HG03095 (cell line): ENCODE measurements at regions not wholly inside any gene's neighbourhood (a gene's known extent, or its start where the extent isn't known, plus 50 kb on each side); places are given as distances from the start of the nearest gene placed in this dataset.
"Not testable (repeated sequence)": the region's sequence is repeated elsewhere in the genome, so short reads cannot be mapped to it uniquely, and the experiment has no call there.

Source experiments
- ATAC-seq: cut with Tn5 transposase; IDR thresholded peaks from one replicate; pipeline ENCODE4 v1.9.1; 2021; ENCODE audit warnings: moderate library complexity; ENCODE audit not compliant: unreplicated experiment

DNA sequence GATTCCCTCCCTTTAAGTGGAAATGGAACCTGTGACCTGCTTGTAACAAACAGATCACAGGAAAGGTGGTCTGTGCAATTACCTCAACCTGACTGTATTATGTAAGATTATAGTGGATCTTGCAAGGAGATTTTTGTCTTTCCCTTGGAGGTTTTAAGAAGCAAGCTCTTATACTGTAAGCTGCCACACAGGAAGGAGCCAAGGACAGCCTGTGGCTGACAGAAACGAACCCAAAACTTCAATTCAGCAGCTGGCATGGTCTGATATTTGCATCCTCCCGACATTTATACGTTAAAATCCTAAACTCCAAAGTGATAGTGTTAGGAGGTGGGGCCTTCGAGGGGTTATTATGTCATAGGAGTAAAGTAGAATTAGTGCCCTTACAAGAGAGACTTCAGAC is 711.8 kb upstream of the CTNND2 start:
- no peak for ATAC-seq

DNA sequence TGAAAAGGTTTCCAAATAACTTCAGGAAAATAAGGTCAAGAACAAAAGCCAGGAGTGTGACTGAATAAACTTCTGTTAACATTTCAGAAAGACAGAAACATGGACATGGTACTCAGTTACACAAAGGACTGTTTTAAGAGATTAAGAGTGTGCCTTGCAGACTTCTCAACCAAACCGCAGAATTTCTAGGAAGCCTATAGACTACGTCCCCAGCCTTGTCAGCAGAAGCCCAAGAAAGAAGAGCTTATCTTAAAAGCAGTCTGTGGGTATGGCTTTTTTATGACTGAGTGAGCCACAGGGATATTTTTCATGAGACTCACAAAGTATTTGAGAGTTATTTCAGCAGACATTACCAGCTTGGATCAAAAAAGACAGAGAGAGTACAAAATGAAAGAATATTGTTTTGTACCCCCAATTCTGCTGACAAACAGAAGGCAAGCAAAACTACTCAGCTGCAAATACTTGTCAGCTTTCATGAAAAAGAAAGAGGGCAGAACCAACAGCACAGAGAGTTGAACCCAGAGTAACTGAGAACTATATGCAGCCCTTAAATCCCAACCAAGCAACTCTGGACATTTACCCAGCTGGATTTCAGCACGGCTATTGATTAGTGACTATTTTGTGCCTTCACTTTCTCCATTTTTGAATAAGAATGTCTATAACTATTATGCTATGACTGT is 711.0 kb upstream of the CTNND2 start:
- no peak for ATAC-seq

DNA sequence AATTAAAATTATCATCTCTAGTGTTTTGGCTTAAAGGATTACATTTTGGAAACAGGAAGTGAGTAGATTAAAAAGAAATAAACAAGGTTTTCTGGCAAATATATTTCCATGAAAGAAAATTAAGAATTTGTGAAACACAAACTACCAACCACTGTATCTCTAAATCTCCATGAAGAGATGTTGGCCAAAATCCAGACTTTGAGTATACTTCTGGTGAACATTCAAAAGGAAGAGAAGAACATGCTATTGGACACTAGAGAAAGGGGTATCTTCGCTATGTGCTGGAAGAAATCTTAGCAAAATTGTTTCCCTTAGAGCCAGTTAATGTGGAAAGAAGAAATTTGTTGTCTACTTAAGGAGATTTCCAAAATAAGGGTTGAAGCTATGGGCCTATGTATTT is 710.4 kb upstream of the CTNND2 start:
- no peak for ATAC-seq

DNA sequence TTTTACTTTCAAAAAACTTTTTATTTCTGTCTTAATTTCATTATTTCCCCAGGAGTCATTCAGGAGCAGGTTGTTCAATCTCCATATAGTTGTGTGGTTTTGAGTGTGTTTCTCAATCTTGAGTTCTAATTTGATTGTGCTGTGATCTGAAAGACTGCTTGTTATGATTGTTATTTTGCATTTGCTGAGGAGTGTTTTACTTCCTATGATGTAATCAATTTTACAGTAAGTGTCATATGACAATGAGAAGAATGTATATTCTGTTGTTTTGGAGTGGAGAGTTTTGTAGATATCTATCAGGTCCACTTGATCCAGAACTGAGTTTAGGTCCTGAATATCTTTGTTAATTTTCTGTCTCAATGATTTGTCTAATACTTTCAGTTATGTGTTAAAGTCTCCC is 706.9 kb upstream of the CTNND2 start:
- ATAC-seq = no peak

DNA sequence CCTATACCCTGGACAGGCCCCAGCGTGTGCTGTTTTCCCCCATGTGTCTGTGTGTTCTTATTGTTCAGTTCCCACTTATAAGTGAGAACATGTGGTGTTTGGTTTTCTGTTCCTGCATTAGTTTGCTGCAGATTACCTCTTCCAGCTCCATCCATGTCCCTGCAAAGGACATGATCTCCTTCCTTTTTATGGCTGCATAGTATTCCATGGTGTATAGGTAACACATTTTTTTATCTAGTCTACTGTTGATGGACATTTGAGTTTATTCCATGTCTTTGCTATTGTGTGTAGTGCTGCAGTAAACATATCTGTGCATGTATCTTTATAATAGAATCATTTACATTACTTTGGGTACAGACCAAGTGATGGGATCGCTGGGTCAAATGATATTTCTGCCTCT is 703.6 kb upstream of the CTNND2 start:
- ATAC-seq = not testable (repeated sequence)

DNA sequence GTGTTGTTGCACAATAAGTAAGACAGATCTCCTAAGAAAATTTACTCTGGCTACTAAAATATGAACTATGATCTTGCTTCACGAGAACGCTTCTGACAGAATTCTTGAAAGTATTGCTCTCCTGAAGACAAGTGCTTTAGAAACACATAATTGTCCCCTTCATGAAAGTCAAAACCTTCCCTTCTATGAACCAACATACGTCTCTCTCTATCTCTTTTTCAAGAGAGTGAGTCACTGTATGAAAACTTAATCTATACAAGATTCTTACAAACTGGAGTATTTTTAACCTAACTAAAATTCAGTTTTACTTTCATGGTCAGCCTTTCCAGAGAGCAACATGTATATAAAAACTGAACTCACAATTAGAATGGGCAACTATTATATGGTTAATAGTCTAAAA is 688.0 kb upstream of the CTNND2 start:
- no peak for ATAC-seq

DNA sequence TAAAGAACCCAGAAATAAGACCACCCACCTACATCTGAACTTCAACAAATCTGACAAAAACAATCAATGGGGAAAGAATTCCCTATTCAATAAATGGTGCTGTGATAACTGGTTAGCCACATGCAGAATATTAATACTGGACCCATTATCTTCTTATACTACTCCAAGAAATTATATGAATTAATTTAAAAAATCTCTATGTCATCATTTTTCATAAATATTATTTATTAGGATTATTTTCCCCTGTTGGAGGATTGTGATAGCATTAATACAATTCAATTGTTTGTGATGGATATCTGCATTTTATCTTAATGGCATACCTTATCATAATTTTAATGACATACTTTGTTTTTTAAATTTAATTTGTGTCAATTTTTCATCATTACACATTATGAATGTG is 682.2 kb upstream of the CTNND2 start:
- no peak for ATAC-seq

DNA sequence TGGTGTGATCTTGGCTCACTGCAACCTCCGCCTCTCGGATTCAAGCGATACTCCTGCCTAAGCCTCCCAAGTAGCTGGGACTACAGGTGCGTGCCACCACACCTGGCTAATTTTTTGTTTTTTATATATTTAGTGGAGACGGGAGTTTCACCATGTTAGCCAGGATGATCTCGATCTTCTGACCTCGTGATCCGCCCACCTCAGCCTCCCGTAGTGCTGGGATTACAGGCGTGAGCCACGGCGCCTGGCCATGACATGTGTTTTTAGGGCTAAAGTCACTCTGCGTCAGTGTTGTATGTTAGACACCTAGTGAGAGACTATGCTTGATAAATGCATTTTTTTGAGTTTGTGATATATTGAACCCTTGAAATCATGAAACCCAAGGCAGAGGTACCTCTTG is 674.6 kb upstream of the CTNND2 start:
- not testable (repeated sequence) for ATAC-seq

DNA sequence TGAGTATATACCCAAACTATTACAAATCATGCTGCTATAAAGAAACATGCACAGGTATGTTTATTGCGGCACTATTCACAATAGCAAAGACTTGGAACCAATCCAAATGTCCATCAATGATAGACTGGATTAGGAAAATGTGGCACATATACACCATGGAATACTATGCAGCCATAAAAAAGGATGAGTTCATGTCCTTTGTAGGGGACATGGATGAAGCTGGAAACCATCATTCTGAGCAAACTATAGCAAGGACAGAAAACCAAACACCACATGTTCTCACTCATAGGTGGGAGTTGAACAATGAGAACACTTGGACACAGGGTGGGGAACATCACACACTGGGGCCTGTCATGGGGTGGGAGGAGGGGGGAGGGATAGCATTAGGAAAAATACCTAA is 672.7 kb upstream of the CTNND2 start:
- ATAC-seq = not testable (repeated sequence)

DNA sequence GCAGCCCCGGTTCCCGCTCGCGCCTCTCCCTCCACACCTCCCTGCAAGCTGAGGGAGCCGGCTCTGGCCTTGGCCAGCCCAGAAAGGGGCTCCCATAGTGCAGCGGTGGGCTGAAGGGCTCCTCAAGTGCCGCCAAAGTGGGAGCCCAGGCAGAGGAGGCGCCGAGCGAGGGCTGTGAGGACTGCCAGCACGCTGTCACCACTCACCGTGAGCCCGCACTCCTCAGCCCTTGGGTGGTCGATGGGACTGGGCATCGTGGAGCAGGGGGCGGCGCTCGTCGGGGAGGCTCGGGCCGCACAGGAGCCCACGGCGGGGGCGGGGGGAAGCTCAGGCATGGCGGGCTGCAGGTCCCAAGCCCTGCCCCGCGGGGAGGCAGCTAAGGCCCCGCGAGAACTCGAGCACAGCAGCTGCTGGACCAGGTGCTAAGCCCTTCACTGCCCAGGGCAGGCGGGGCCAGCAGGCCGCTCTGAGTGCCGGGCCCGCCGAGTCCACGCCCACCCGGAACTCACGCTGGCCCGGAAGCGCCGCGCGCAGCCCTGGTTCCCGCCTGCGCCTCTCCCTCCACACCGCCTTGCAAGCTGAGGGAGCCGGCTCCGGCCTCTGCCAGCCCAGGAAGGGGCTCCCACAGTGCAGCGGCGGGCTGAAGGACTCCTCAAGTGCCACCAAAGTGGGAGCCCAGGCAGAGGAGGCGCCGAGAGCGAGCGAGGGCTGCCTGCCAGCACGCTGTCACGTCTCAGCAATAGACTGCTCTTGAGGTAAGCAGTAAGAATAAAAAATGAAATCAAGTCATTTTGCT is 670.2 kb upstream of the CTNND2 start:
- not testable (repeated sequence) for ATAC-seq

DNA sequence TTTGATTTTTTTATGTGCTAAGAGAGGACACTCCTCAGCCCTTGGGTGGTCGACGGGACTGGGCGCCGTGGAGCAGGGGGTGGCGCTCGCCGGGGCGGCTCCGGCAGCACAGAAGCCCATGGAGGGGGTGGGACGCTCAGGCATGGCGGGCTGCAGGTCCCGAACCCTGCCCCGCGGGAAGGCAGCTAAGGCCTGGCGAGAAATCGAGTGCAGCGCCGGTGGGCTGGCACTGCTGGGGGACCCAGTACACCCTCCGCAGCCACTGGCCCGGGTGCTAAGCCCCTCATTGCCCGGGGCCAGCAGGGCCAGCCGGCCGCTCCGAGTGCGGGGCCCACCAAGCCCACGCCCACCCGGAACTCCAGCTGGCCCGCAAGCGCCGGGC is 669.7 kb upstream of the CTNND2 start:
- not testable (repeated sequence) for ATAC-seq

DNA sequence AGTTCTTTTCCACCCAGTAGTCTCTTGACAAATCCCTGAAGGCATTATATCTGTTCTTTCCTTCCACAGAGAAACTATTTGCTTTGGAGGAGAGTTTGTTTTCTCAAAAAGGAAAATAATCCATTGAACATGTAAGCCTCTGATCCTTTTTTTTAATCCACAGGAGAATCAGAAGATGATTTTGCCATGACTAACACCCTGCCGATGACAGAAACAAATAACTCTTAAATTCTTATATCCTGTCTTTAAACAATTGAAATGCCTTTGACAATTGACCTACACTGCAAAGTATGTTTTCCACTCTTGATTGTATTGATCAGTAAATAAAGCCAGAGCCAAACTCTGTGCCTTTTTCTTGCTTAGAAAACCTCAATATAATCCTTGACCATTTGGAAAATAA is 666.4 kb upstream of the CTNND2 start:
- no peak for ATAC-seq

DNA sequence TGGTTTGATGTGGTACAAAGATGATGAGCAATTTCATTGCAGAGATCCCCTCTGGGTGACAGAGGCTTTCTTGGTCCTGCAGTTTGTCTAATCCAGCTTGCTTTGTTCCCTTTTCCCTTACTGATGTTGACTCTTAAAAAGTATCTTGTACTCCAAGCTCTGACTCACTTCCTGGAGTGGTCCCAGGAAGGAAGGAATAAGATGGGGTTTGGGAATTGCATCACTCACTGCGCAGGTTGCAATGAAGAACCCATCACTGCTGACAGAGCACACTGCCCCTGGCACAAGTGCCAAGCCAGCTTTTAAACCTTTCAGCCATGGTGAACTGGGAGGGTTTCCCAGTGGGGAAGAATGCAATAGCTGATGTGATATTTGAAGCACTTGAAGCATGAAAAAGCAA is 662.2 kb upstream of the CTNND2 start:
- ATAC-seq = no peak

DNA sequence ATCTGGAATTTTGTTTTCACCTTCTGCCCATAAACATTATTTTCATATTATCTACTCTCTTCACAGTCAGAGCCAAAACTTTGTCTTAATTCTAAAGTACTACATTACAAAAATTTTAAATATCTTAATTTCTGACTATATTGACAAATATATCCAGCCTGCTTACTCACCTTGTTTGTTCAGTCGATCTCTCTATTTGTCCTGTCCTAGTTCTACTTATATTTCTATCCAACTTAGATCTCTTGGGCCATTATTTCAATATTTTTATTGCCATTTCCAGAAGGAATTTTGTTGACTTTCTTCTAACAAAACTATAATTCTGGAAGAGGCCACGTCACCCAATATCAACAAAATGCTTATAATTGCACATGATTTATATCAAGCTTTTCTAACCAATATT is 652.8 kb upstream of the CTNND2 start:
- ATAC-seq = no peak

DNA sequence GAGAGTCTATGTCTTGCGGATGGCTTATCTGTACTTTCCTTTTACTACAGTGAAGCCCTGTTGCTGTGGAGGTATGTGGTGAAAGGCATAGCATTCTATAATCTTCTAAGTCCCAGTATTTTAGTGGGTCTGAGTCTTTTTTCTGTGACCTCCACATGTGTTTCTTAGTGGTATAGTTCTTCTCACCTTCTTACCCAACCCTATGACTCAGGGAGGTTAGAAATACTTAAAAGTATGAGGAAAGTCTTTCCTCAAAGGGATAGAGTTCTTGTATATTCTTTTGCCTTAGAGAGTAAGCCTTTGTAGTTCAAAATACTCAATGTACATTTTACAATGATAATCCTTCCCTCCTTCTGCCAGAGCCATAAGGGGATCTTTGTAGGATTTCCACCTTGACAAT is 621.9 kb upstream of the CTNND2 start:
- ATAC-seq = no peak

DNA sequence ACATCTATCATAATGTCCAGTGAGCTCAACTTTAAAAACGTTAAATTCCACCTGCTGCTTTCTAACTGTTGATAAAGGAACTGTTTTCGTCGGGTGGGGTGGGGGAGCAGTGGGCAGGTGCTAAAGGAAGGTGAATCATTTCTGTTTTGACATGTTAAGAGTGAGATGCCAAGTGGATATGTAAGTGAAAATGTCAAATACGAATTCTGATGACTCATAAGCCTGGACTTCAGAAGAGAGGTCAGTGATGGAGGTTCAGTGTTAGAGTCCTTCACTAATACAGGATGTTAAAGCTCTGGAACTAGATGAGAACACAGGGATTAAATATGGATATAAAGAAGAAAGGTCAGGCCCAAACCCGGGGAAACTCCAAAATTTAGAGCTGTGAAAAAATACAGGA is 617.9 kb upstream of the CTNND2 start:
- ATAC-seq = no peak

DNA sequence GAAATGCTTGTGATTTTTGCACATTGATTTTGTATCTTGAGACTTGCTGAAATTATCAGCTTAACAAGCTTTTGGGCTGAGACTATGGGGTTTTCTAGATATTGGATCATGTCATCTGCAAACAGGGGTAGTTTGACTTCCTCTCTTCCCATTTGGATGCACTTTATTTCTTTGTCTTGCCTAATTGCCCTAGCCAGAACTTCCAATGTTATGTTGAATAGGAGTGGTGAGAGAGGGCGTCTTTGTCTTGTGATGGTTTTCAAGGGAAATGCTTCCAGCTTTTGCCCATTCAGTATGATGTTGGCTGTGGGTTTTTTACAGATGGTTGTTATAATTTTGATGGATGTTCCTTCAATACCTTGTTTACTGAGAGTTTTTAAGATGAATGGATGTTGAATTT is 600.7 kb upstream of the CTNND2 start:
- ATAC-seq = not testable (repeated sequence)

DNA sequence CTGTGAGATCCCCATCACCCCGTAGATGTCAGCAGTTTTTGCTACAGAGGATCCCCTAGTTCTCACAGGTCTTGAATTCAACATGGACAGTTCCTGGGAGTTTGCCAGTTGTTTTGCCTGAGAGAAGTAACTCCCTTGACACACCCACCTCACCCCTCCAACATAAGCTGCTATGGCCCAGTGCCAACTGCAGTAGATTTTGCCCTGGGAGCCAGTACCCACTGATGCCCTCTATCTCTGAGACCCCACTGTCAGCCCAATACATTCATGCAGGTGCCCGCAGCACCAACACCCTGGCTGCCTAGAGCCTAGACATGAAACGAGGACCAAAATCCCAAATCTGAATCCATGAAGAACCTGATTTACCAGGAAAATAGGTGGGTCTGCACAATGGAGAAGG is 583.9 kb upstream of the CTNND2 start:
- ATAC-seq = no peak

DNA sequence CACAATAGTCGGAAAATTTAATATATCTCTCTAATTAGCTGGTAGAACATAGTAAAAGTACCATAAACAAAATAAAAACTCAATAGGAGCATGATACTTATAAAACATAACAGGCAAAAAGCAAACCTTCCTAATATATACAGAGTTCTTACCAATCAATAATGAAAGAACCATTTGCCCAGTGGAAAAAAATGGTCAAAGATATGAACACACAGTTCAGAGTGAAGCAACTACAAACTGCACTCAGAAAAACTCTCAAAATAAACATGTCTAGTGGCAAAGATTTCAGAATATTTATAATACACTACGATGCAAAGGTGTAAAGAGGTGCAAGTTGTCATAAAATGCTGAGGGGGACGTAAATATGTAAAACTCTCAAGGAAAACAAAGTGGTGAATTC is 576.2 kb upstream of the CTNND2 start:
- ATAC-seq = no peak

DNA sequence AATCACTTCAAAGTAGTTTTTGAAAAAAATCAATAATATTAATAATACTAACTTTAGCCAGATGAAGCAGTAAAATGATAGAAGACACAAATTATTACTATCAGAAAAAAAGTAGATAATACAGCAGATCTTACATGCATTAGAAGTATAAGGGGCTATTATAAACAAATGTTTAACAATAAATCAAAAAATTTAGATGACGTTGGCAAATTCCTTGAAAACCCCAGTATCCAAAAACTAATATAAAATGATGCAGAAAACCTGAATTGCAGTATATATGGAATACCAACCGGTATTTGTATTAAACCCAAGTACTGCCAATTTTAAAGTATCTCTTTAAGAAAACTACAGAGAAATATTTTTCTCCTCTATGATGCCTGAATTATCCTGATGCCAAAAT is 573.3 kb upstream of the CTNND2 start:
- ATAC-seq = no peak

DNA sequence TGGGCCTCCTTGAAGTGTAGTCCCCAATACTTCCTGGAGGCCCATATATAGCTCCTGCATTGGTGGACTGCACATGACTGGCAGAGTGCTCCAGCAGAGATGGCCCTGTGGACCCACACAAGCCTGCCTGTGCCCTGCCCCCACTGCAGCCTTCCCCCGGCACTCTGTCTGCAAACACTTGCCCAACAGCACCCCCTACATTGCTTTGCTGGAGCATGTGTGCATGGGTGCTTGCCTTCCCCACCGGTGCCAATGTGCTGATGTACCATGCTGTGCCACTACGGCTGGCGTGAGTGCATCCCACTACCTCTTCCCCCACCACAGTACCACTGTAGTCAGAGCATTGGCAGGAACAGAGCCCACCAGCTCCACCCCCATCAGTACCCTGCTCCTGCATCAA is 563.6 kb upstream of the CTNND2 start:
- ATAC-seq = no peak

DNA sequence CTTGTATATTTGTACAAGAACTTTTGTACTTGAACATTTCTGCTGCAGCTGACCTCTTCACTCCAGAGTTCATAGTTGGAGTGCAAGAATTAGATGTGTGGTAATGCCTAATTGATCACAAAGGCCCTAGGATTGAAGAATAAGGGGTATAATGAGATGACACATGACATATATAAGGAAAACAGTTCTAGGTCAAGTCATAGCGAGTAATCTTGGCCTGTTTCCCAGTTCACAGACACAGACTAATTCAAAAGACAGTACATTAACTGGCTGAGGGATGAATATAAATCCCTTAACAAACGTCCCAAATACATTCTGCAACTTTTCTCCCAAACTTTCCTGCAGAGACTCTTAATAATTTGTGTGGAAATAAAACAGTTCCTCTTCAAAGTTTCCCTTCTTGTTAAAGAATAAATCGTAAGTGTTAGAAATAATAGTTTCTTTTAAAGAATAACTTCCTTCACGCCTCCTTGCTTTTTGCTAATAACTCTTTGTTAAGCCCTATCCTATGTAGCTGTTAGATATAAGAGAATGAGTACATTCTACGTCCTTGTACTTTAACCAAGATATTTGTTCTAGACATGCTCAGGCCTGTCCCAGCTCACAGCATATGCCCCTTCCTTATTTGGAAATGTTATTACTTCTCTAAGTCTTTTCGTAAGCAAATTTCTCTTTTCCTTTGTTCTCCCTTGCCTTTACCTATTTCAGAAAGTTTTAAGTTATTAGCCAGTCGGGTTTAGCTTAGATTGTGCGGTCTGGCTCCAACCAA is 556.4 kb upstream of the CTNND2 start:
- no peak for ATAC-seq
